Tibial artery (tissue), 4 donors: ENCODE measurements at regions not wholly inside any gene's neighbourhood (a gene's known extent, or its start where the extent isn't known, plus 50 kb on each side); places are given as distances from the start of the nearest gene placed in this dataset.

Experiments
- DNase-seq, 2 donors: peaks; one replicate each; pipeline ENCODE4 v3.0.0-alpha.2; 2019
- H3K27ac ChIP-seq, 2 donors: fragments of 200-600 bp; sonication (generic) in 1 of 2; 1 replicate in 1 of 2; 2 replicates in 1 of 2; pipeline ENCODE4 v1.5.1; 2018 to 2019; ENCODE audit warnings: mild to moderate bottlenecking in 1 of 2
- H3K27me3 ChIP-seq, 2 donors: fragments of 200-600 bp; sonication (generic) in 1 of 2; one replicate each; pipeline versions ENCODE4 v1.5.1 to v1.6.0; 2016 to 2019
- H3K36me3 ChIP-seq, 3 donors: fragments of 200-600 bp; sonication (generic) in 2 of 3; one replicate each; pipeline ENCODE4 v1.5.1; 2016 to 2019; ENCODE audit warnings: mild to moderate bottlenecking in 2 of 3
- H3K4me1 ChIP-seq, 4 donors: fragments of 200-600 bp; sonication (generic) in 2 of 4; 1 replicate in 3 of 4; 2 replicates in 1 of 4; pipeline ENCODE4 v1.5.1; 2016 to 2019
- H3K4me3 ChIP-seq, 2 donors: fragments of 200-600 bp; sonication (generic) in 1 of 2; 1 replicate in 1 of 2; 2 replicates in 1 of 2; pipeline ENCODE4 v1.5.1; 2018 to 2019; ENCODE audit warnings: mild to moderate bottlenecking in 2 of 2
- H3K9me3 ChIP-seq, 3 donors: fragments of 200-600 bp; sonication (generic) in 1 of 3; one replicate each; pipeline ENCODE4 v1.5.1; 2016 to 2019
- intact Hi-C: fragments of 100-400 bp; cut with DNase I; formaldehyde crosslinking; loops from one replicate; pipeline ENCODE4 v1.15.0; 2023; ENCODE audit warnings: low total_unique reads
- TF ChIP-seq, protein P1 (sequence below), 2 experiments: fragments of 200-600 bp in 1 of 2; fragments of 450-650 bp in 1 of 2; IDR thresholded peaks; one replicate each; pipeline ENCODE4 v1.5.1; 2017 to 2019; ENCODE audit warnings: antibody characterized with exemption in 2 of 2, mild to moderate bottlenecking in 1 of 2, moderate library complexity in 1 of 2

DNA sequence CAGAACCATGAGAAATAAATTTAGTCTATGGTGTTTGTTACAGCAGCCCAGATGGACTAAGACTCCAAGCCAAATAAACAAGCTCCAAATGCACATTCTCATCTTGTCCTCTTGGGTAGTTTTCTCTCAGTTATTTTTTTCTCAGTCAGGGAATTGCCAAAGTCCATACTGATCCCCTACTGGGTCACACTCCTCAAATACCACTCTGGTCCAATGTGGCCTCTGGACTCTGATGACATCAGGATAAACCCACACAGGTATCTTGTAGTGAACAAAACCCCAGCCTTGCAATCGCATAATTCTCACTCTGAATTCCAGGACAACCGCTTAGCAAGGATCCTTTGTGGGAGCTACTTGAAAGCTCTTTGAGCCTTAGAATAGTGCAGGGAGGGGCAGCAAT, 248.4 kb upstream of the JUN start:
- Histone ChIP-seq H3K27me3 (no peaks in the 10 kb centered on the region), H3K27ac (no peak overlapping the region), H3K36me3 (no peaks in the 10 kb centered on the region), H3K4me1 (no peaks in the 10 kb centered on the region), H3K4me3 (no peak overlapping the region), H3K9me3 (no peaks in the 10 kb centered on the region)
- TF ChIP-seq, protein P1, sequence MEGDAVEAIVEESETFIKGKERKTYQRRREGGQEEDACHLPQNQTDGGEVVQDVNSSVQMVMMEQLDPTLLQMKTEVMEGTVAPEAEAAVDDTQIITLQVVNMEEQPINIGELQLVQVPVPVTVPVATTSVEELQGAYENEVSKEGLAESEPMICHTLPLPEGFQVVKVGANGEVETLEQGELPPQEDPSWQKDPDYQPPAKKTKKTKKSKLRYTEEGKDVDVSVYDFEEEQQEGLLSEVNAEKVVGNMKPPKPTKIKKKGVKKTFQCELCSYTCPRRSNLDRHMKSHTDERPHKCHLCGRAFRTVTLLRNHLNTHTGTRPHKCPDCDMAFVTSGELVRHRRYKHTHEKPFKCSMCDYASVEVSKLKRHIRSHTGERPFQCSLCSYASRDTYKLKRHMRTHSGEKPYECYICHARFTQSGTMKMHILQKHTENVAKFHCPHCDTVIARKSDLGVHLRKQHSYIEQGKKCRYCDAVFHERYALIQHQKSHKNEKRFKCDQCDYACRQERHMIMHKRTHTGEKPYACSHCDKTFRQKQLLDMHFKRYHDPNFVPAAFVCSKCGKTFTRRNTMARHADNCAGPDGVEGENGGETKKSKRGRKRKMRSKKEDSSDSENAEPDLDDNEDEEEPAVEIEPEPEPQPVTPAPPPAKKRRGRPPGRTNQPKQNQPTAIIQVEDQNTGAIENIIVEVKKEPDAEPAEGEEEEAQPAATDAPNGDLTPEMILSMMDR (IDR thresholded peaks at IDR 0.05): no peak
- intact Hi-C loops: no loop called here
- DNase-seq: no peak

DNA sequence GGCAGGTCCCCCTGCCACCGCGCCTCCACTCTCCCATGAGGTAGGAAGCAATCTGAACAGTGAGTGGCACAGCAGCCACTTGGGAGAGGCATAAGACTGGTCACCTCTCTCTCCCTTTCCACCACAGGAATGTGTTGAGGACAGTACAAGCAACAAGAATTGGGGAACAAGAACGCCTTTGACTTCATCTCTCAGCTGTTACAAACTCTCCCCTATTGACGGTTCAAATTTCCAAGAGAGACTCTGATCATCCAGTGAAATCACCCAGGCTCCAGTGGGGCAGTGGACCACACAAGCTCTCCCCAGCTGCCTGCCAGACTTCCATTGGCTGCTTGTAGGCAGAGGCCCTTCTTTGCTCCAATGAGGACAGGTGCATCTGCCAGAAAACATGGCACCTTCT, 249.9 kb upstream of the JUN start:
- Histone ChIP-seq H3K4me3 (no peak overlapping the region), H3K4me1 (no peaks in the 10 kb centered on the region), H3K9me3 (no peaks in the 10 kb centered on the region), H3K27ac (no peak overlapping the region), H3K27me3 (no peaks in the 10 kb centered on the region), H3K36me3 (no peaks in the 10 kb centered on the region)
- intact Hi-C loops: no loop called here
- TF ChIP-seq, protein P1 (IDR thresholded peaks at IDR 0.05): no peak
- DNase-seq: no peak

DNA sequence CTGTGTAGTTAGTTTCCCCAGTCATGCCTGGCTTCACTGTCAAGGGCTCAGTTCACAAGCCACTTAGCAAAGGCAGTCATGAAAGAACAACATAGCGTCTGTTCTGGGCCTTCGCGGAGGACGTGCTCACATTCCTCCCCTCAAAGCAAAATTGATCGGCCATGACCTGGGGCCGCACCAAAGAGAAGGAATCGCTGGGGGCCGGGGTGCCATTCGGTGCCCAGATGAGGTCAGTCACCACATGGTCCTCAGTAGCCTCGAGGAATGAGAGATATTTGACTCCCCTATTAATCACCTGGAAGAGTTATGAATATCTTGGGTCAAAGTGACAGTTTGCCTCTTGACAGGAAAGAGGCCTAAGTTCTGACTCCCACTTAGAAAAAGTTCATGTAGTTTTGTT, 251.1 kb upstream of the JUN start:
- TF ChIP-seq, protein P1 (IDR thresholded peaks at IDR 0.05): no peak
- H3K27ac ChIP-seq: no peak overlapping the region
- intact Hi-C loops: no loop called here
- H3K9me3 ChIP-seq: no peaks in the 10 kb centered on the region
- H3K27me3 ChIP-seq: no peaks in the 10 kb centered on the region
- H3K4me3 ChIP-seq: no peak overlapping the region
- DNase-seq: no peak
- H3K36me3 ChIP-seq: no peaks in the 10 kb centered on the region
- H3K4me1 ChIP-seq: no peaks in the 10 kb centered on the region

DNA sequence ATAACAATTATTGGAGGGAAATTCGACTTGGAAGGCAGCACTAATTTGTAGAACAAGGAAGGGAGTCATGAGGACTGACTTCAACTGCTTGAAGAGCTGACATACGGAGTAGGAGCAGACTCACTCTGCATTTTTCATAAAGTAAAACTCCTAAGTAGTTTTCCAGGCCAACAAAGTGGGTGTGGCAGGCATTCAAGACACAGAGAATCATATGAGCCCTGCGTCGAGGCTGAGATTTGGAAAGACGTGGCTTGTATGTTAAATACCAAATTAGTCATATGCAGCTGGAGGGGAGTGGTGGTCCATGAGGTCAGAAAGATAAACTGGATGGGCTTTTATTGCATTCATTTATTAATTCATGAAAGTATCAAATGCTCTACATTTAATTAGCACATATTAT, 255.7 kb upstream of the JUN start:
- no peaks in the 10 kb centered on the region for H3K36me3 ChIP-seq
- TF ChIP-seq, protein P1 (IDR thresholded peaks at IDR 0.05): no peak
- no peak overlapping the region for H3K4me3 ChIP-seq
- intact Hi-C loops: no loop called here
- DNase-seq: no peak
- H3K4me1 ChIP-seq: peaks cover 0 to 5% (median 0%) of the 10 kb centered on the region in 4 donors
- H3K27me3 ChIP-seq: no peaks in the 10 kb centered on the region
- no peak overlapping the region for H3K27ac ChIP-seq
- H3K9me3 ChIP-seq: no peaks in the 10 kb centered on the region

DNA sequence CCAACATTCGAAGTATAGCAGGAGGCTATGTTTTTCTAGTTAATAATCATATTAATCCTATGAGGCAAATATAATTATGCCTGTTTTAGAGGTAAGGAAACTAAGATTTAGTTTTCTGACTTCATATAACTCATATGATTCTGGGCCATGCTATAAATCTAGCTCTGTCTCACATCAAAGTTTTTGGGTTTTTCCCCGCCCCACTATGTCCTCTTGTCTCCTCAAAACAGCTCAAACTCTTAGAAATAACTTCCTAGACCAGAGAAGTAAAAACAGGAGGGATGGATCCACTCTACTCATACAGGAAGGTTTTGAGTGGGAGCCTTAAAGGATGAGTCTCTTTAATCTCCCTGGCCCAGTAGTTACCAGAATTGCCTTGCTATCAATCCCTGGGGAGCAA, 256.4 kb upstream of the FGGY start:
- no peak for DNase-seq
- intact Hi-C loops: no loop called here
- H3K27me3 ChIP-seq: no peaks in the 10 kb centered on the region
- H3K4me3 ChIP-seq: no peak overlapping the region
- peaks cover 0 to 5% (median 0%) of the 10 kb centered on the region in 4 donors for H3K4me1 ChIP-seq
- TF ChIP-seq, protein P1 (IDR thresholded peaks at IDR 0.05): no peak
- no peak overlapping the region for H3K27ac ChIP-seq
- H3K36me3 ChIP-seq: no peaks in the 10 kb centered on the region
- H3K9me3 ChIP-seq: no peaks in the 10 kb centered on the region

DNA sequence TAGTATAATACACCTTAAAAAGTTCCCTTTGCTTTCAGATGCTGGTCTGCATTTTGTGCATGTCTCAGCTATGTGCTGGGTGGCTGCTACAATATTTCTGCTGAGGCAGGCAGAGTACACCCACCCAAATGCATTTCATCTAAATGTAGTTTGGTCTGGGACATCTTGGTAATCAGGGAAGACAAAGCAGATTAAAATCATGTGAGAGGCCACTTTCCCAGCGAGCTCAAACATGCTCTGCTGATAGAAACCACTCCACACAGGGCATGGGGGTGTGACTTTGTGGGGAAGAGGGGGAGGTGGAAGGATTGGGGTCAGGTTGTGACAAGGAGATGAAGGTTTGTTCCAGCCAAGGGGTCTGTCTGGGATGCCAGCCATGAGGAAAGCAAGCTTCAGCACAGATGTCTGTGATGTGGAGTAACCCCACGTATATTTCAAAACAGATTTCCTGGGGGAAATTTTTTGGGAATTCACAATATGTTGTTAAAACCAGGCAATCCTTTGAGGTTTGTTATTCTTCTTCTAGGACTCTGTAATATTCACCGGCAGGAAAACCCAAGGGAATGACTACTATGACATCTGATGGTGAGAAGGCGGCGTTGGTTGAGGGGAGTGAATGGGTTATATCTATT, 255.1 kb upstream of the FGGY start:
- Histone ChIP-seq H3K4me1 (peaks cover 0 to 5% (median 0%) of the 10 kb centered on the region in 4 donors), H3K27ac (no peak overlapping the region), H3K4me3 (no peak overlapping the region), H3K27me3 (no peaks in the 10 kb centered on the region), H3K9me3 (no peaks in the 10 kb centered on the region), H3K36me3 (no peaks in the 10 kb centered on the region)
- no peak for DNase-seq
- intact Hi-C loops: no loop called here
- TF ChIP-seq, protein P1 (IDR thresholded peaks at IDR 0.05): no peak
